Natural killer cell (primary cell): ENCODE measurements at regions not wholly inside any gene's neighbourhood (a gene's known extent, or its start where the extent isn't known, plus 50 kb on each side); places are given as distances from the start of the nearest gene placed in this dataset.
"Not testable (repeated sequence)": the region's sequence is repeated elsewhere in the genome, so short reads cannot be mapped to it uniquely, and the experiment has no call there.

Experiments
- ATAC-seq, 3 donors: fragments of 150-1000 bp in 2 of 3; fragments of 200-7000 bp in 1 of 3; cut with Tn5 transposase; 1 replicate in 1 of 3; 2 replicates in 2 of 3; pipeline ENCODE4 v1.10.0; 2021; ENCODE audit warnings: mild to moderate bottlenecking in 2 of 3, moderate library complexity in 2 of 3
- DNase-seq, 2 donors: peaks; one replicate each; pipeline versions ENCODE4 v3.0.0 to v3.0.0-alpha.2; 2013 to 2021; ENCODE audit warnings: mixed read lengths in 1 of 2
- H3K27ac ChIP-seq: one replicate; pipeline ENCODE4 v1.5.1; 2013; ENCODE audit warnings: mild to moderate bottlenecking, low read length
- H3K27me3 ChIP-seq: one replicate; pipeline ENCODE4 v1.6.1; 2013; ENCODE audit warnings: low read length; ENCODE audit not compliant: control insufficient read depth, insufficient read depth
- H3K36me3 ChIP-seq: one replicate; pipeline ENCODE4 v1.6.1; 2013; ENCODE audit warnings: low read length; ENCODE audit not compliant: control insufficient read depth, insufficient read depth
- H3K4me1 ChIP-seq: one replicate; pipeline ENCODE4 v1.6.1; 2013; ENCODE audit warnings: low read length; ENCODE audit not compliant: control insufficient read depth, insufficient read depth
- H3K4me3 ChIP-seq: one replicate; pipeline ENCODE4 v1.5.1; 2013; ENCODE audit warnings: low read length
- H3K9me3 ChIP-seq: one replicate; pipeline ENCODE4 v1.6.1; 2013; ENCODE audit warnings: low read length; ENCODE audit not compliant: control insufficient read depth, insufficient read depth
- H3K27ac Mint-ChIP-seq, 2 donors: one replicate each; pipeline ENCODE4 v1.8.0; 2022; ENCODE audit warnings: mild to moderate bottlenecking in 2 of 2, mixed read lengths in 2 of 2, moderate library complexity in 1 of 2
- H3K27me3 Mint-ChIP-seq, 2 donors: one replicate each; pipeline ENCODE4 v1.8.0; 2022; ENCODE audit warnings: low read depth in 2 of 2, mixed read lengths in 2 of 2
- H3K36me3 Mint-ChIP-seq: one replicate; pipeline ENCODE4 v1.8.0; 2022; ENCODE audit warnings: mixed read lengths
- H3K4me1 Mint-ChIP-seq, 2 donors: one replicate each; pipeline ENCODE4 v1.8.0; 2022; ENCODE audit warnings: mixed read lengths in 2 of 2
- H3K4me3 Mint-ChIP-seq: one replicate; pipeline ENCODE4 v1.8.0; 2022; ENCODE audit warnings: mild to moderate bottlenecking, moderate library complexity, mixed read lengths
- H3K9me3 Mint-ChIP-seq, 2 donors: one replicate each; pipeline ENCODE4 v1.8.0; 2022; ENCODE audit warnings: mixed read lengths in 2 of 2
- CTCF ChIP-seq: fragments of 200-600 bp; IDR thresholded peaks from one replicate; pipeline ENCODE4 v1.8.0; 2022; ENCODE audit warnings: antibody characterized with exemption
- WGBS: methylation state at CpG from one replicate; pipeline ENCODE4 v1.1.7; 2013; ENCODE audit warnings: missing lambda C conversion rate; ENCODE audit not compliant: insufficient coverage; 5-methylcytosine and 5-hydroxymethylcytosine counted together
- intact Hi-C: fragments of 100-400 bp; cut with micrococcal nuclease; formaldehyde crosslinking; loops from one replicate; pipeline ENCODE4 v1.14.2; 2022

GRCh38 chr6:6951355-6951754, 156.4 kb upstream of the RREB1 start:
- Mint-ChIP-seq H3K27me3 (peaks cover 0 to 3% of the 10 kb centered on the region in 2 donors), H3K4me1 (no peaks in the 10 kb centered on the region), H3K9me3 (peaks cover 2% of the 10 kb centered on the region in 2 donors), H3K27ac (no peak overlapping the region), H3K36me3 (no peaks in the 10 kb centered on the region), H3K4me3 (no peak overlapping the region)
- intact Hi-C loops, result no loop called here
- no peaks in the 10 kb centered on the region for H3K4me1 ChIP-seq
- ATAC-seq, result no peak
- H3K9me3 ChIP-seq, result no peaks in the 10 kb centered on the region
- H3K27me3 ChIP-seq, result no peaks in the 10 kb centered on the region
- no peak overlapping the region for H3K27ac ChIP-seq
- DNase-seq, result no peak
- no peaks in the 10 kb centered on the region for H3K36me3 ChIP-seq
- WGBS, result 92% methylated on average over 3 of the region's 3 CpGs
- no peak for TF ChIP-seq CTCF
- no peak overlapping the region for H3K4me3 ChIP-seq

- Mint-ChIP-seq H3K4me1 (no peaks in the 10 kb centered on the region), H3K36me3 (no peaks in the 10 kb centered on the region), H3K27ac (no peak overlapping the region), H3K27me3 (peaks cover 0 to 6% of the 10 kb centered on the region in 2 donors), H3K9me3 (peaks cover 2% of the 10 kb centered on the region in 2 donors), H3K4me3 (no peak overlapping the region)
- no peaks in the 10 kb centered on the region for H3K27me3 ChIP-seq
- intact Hi-C loops, result no loop called here
- ATAC-seq (no peak), DNase-seq (no peak)
- H3K4me3 ChIP-seq, result no peak overlapping the region
- no peaks in the 10 kb centered on the region for H3K36me3 ChIP-seq
- TF ChIP-seq CTCF, result no peak
- H3K27ac ChIP-seq, result no peak overlapping the region
- no peaks in the 10 kb centered on the region for H3K4me1 ChIP-seq
- 96% methylated on average over 33 of the region's 33 CpGs for WGBS
- H3K9me3 ChIP-seq, result no peaks in the 10 kb centered on the region
Measured at GRCh38 chr6:6952484-6952883, 155.3 kb upstream of the RREB1 start.

- WGBS, result 93% methylated on average over 6 of the region's 6 CpGs
- ATAC-seq, H3K4me3 Mint-ChIP-seq, DNase-seq, H3K9me3 Mint-ChIP-seq, H3K27ac Mint-ChIP-seq, H3K4me1 ChIP-seq, H3K27me3 ChIP-seq, H3K4me1 Mint-ChIP-seq, H3K9me3 ChIP-seq, H3K36me3 ChIP-seq, H3K36me3 Mint-ChIP-seq, H3K4me3 ChIP-seq, H3K27me3 Mint-ChIP-seq, intact Hi-C loops, H3K27ac ChIP-seq: not testable (repeated sequence)
Measured at GRCh38 chr6:6952927-6953326, 154.8 kb upstream of the RREB1 start.

- Mint-ChIP-seq H3K4me1 (no peaks in the 10 kb centered on the region), H3K9me3 (peaks cover 2 to 3% of the 10 kb centered on the region in 2 donors), H3K36me3 (no peaks in the 10 kb centered on the region), H3K27ac (no peak overlapping the region), H3K27me3 (peaks cover 0 to 4% of the 10 kb centered on the region in 2 donors), H3K4me3 (no peak overlapping the region)
- no peak for TF ChIP-seq CTCF
- Histone ChIP-seq H3K4me1 (no peaks in the 10 kb centered on the region), H3K27me3 (no peaks in the 10 kb centered on the region), H3K9me3 (peaks cover 2% of the 10 kb centered on the region), H3K4me3 (no peak overlapping the region), H3K27ac (no peak overlapping the region), H3K36me3 (no peaks in the 10 kb centered on the region)
- intact Hi-C loops, result no loop called here
- no peak for ATAC-seq
- DNase-seq, result no peak
- WGBS, result 88% methylated on average over 5 of the region's 5 CpGs
Measured at GRCh38 chr6:6960571-6961251, 147.1 kb upstream of the RREB1 start.
